HepG2 (cell line): ENCODE measurements at regions not wholly inside any gene's neighbourhood (a gene's known extent, or its start where the extent isn't known, plus 50 kb on each side); places are given as distances from the start of the nearest gene placed in this dataset.
A peak's percentile ranks its signal among the peaks of the same experiment; 100 is the strongest.
"Not testable (repeated sequence)": the region's sequence is repeated elsewhere in the genome, so short reads cannot be mapped to it uniquely, and the experiment has no call there.

ENCODE experiments used
- ATAC-seq: fragments of 200-7000 bp; cut with Tn5 transposase; 3 replicates; pipeline ENCODE4 v1.9.1; 2020; ENCODE audit warnings: mild to moderate bottlenecking, moderate library complexity
- BruUV-seq: library from RNA; stranded (reverse); fragments of 400-500 nt; replicated peaks from 2 replicates; lab custom pipeline; 2021; lab: Mats Ljungman, UMichigan
- CTCF ChIA-PET: fragments of 300-600 bp; formaldehyde crosslinking; extraction: SDS; loops from one replicate; lab custom pipeline; 2021; ENCODE audit warnings: low total read pairs, inconsistent platforms, low intra/inter-chr PET ratio; lab: Yijun Ruan, JAX
- POLR2A ChIA-PET: fragments of 350-600 bp; sonication (Branson Sonifier 250); formaldehyde crosslinking; loops from one replicate; lab custom pipeline; 2020; ENCODE audit warnings: antibody characterized with exemption, inconsistent platforms; lab: Yijun Ruan, JAX
- DNase-seq: peaks from one replicate; pipeline ENCODE4 v3.0.0-alpha.2; 2015; ENCODE audit warnings: low spot score
- FAIRE-seq: peaks from 3 replicates; lab custom pipeline; 2011; peaks lifted over from hg19 to GRCh38; lab: Jason Lieb, UNC
- H2AFZ ChIP-seq: one replicate; pipeline ENCODE4 v1.6.1; 2011; ENCODE audit warnings: low read length, inconsistent platforms
- H3K27ac ChIP-seq: fragments of 300-600 bp; 3 replicates; pipeline ENCODE4 v1.8.0; 2011; ENCODE audit warnings: mixed run types, mild to moderate bottlenecking, mixed read lengths, low read length, inconsistent platforms; ENCODE audit not compliant: insufficient read depth; ENCODE audit errors: extremely low read length
- H3K27me3 ChIP-seq, 2 experiments: fragments of 200-600 bp in 1 of 2; 2 replicates in 1 of 2; 3 replicates in 1 of 2; pipeline versions ENCODE4 v1.6.0 to v1.8.0; 2011; ENCODE audit warnings: low read length in 2 of 2, mild to moderate bottlenecking in 2 of 2, moderate library complexity in 2 of 2, inconsistent platforms in 1 of 2; ENCODE audit not compliant: insufficient read depth in 2 of 2, control insufficient read depth in 1 of 2
- H3K36me3 ChIP-seq, 2 experiments: fragments of 200-600 bp in 1 of 2; replicated peaks in 1 of 2; 2 replicates in 1 of 2; 3 replicates in 1 of 2; pipeline versions ENCODE4 v1.5.1 to v1.8.0; 2011; ENCODE audit warnings: low read length in 2 of 2, inconsistent platforms in 1 of 2; ENCODE audit not compliant: insufficient read depth in 2 of 2, control insufficient read depth in 1 of 2
- H3K4me1 ChIP-seq: 2 replicates; pipeline ENCODE4 v1.5.1; 2012; ENCODE audit warnings: low read length, inconsistent platforms; ENCODE audit not compliant: insufficient read depth
- H3K4me2 ChIP-seq: 2 replicates; pipeline ENCODE4 v1.6.0; 2011; ENCODE audit warnings: low read depth, low read length, inconsistent platforms
- H3K4me3 ChIP-seq, 3 experiments: fragments of 200-600 bp in 1 of 3; sonication (generic), shearing (Covaris generic) in 1 of 3; replicated peaks in 1 of 3; 2 replicates each; pipeline ENCODE4 v1.5.1; 2011 to 2016; ENCODE audit warnings: low read length in 3 of 3, inconsistent platforms in 2 of 3, low read depth in 2 of 3, mild to moderate bottlenecking in 2 of 3, control low read depth in 1 of 3, mixed read lengths in 1 of 3; ENCODE audit not compliant: insufficient read depth in 1 of 3
- H3K79me2 ChIP-seq: one replicate; pipeline ENCODE4 v1.6.1; 2011; ENCODE audit warnings: low read length, inconsistent platforms; ENCODE audit not compliant: insufficient read depth
- H3K9ac ChIP-seq: 2 replicates; pipeline ENCODE4 v1.6.0; 2011; ENCODE audit warnings: mild to moderate bottlenecking, low read depth, low read length, inconsistent platforms; ENCODE audit not compliant: insufficient read depth
- H3K9me3 ChIP-seq: 2 replicates; pipeline ENCODE4 v1.5.1; 2012; ENCODE audit warnings: mild to moderate bottlenecking, low read length
- H4K20me1 ChIP-seq: 2 replicates; pipeline ENCODE4 v1.6.0; 2011; ENCODE audit warnings: inconsistent platforms, mild to moderate bottlenecking, low read length, moderate library complexity; ENCODE audit not compliant: insufficient read depth
- BHLHE40 ChIP-seq: IDR thresholded peaks from 2 replicates; pipeline ENCODE4 v1.6.1; 2011; ENCODE audit warnings: low read length, improper control_type of control experiment
- CEBPB ChIP-seq: IDR thresholded peaks from 2 replicates; pipeline ENCODE4 v1.6.1; 2011; ENCODE audit warnings: low read depth, low read length, improper control_type of control experiment, borderline replicate concordance
- CSRNP1 ChIP-seq: sonication (generic); formaldehyde crosslinking; IDR thresholded peaks from 2 replicates; pipeline ENCODE4 v1.8.1; 2023; ENCODE audit warnings: mild to moderate bottlenecking, missing genetic modification reagents
- GTF2F1 ChIP-seq: fragments of 150-350 bp; IDR thresholded peaks from 2 replicates; pipeline ENCODE4 v1.6.1; 2014; ENCODE audit warnings: low read length
- MAFK ChIP-seq, 2 experiments: IDR thresholded peaks in 1 of 2; conservative IDR thresholded peaks in 1 of 2; 2 replicates each; pipeline ENCODE4 v1.6.1; 2011; ENCODE audit warnings: improper control_type of control experiment in 2 of 2, low read length in 2 of 2
- NAIF1 ChIP-seq: sonication (generic); formaldehyde crosslinking; IDR thresholded peaks from 2 replicates; pipeline ENCODE4 v1.5.0; 2020; ENCODE audit warnings: mild to moderate bottlenecking, missing genetic modification reagents, borderline replicate concordance
- RORA ChIP-seq: sonication (generic); formaldehyde crosslinking; IDR thresholded peaks from 2 replicates; pipeline ENCODE4 v1.5.0; 2020; ENCODE audit warnings: mild to moderate bottlenecking, missing genetic modification reagents, moderate library complexity
- STAG1 ChIP-seq: sonication (generic); formaldehyde crosslinking; IDR thresholded peaks from 2 replicates; pipeline ENCODE4 v1.4.0; 2020; ENCODE audit warnings: missing genetic modification reagents
- TARDBP ChIP-seq: sonication (generic); formaldehyde crosslinking; IDR thresholded peaks from 2 replicates; pipeline ENCODE4 v1.8.0; 2022; ENCODE audit warnings: mild to moderate bottlenecking, missing genetic modification reagents
- ZNF629 ChIP-seq: sonication (generic); formaldehyde crosslinking; conservative IDR thresholded peaks from 2 replicates; pipeline ENCODE4 v1.5.0; 2020; ENCODE audit warnings: missing genetic modification reagents
- WGBS: methylation state at CpG from one replicate; pipeline ENCODE4 v1.1.6; 2017; ENCODE audit warnings: low lambda C conversion rate; 5-methylcytosine and 5-hydroxymethylcytosine counted together
- in situ Hi-C: cut with HindIII; loops from 2 replicates; pipeline ENCODE4 v1.10.0; 2017; ENCODE audit warnings: low pct_unique_long_range_greater_than_20kb; ENCODE audit not compliant: extremely low pct_ligation_motif_present
- intact Hi-C: fragments of 100-400 bp; cut with micrococcal nuclease; formaldehyde crosslinking; loops from one replicate; pipeline ENCODE4 v1.10.0; 2022; ENCODE audit not compliant: unreplicated experiment
- TF ChIP-seq, protein P1 (sequence below): sonication (generic); formaldehyde crosslinking; IDR thresholded peaks from 2 replicates; pipeline ENCODE4 v1.5.0; 2020; ENCODE audit warnings: mild to moderate bottlenecking, missing genetic modification reagents, moderate library complexity
- TF ChIP-seq, protein P2 (sequence below): sonication (generic); formaldehyde crosslinking; IDR thresholded peaks from 2 replicates; pipeline ENCODE4 v1.5.0; 2020; ENCODE audit warnings: mild to moderate bottlenecking, missing genetic modification reagents

DNA sequence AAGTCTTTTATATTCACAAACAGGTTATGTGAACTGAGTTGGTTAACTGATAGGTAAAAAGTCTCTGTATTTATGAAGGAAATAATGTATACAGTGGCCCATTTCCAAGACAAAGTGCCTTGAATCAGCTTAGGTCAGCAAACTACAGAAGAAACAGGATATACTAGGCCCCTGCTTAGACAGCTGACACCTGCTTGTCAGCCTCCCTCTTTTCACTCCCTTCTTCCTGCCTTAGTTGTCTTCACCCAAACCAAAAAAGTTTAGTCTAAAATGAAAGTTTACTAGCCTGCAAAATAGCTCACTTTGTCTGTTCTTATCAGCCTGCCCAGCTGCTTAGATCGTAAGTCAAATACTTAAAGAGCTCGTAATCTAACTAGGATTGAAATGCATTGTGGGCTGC, 644.6 kb downstream of the ANKRD7 start:
- peaks cover 18% of the 10 kb centered on the region for H3K4me1 ChIP-seq
- H3K36me3 ChIP-seq, ATAC-seq, FAIRE-seq, H3K4me3 ChIP-seq, H3K79me2 ChIP-seq, H2AFZ ChIP-seq, H3K9me3 ChIP-seq, H3K27ac ChIP-seq, CTCF ChIA-PET, POLR2A ChIA-PET, BruUV-seq, H3K27me3 ChIP-seq, H4K20me1 ChIP-seq, H3K9ac ChIP-seq, H3K4me2 ChIP-seq, in situ Hi-C loops, intact Hi-C loops, DNase-seq: not testable (repeated sequence)
- WGBS, result 19% methylated on average over 2 of the region's 2 CpGs
- TF ChIP-seq MAFK (conservative IDR thresholded peaks at IDR 0.05 in 1 of 2, IDR thresholded peaks at IDR 0.05 in 1 of 2; ENCODE audit: low read length in 2 of 2), result peak in 1 of 2 experiments; percentile 44; a peak in 1 of 4 replicates

DNA sequence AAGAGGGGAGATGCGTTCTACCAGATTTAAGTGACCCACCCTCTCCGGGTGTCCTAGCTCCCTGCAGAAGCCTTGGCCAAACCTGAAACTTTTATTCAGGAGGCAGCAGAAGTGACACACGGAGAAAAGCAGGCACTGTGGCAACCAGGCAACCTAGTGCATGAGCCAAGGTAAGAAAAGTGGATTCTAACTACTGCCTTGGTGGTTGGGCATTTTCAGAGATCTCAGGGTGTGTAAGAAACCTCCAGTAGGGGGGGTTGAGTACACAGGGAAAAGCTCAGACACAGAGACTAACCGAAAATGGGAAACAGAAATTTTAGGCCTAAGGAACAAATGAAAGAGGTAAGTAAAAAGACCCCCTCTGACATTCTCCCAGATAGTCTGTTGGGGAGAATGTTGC, 645.7 kb downstream of the ANKRD7 start:
- Histone ChIP-seq H3K36me3 (no peaks in the 10 kb centered on the region), H3K27me3 (no peaks in the 10 kb centered on the region), H3K4me1 (peaks cover 18% of the 10 kb centered on the region), H3K4me2 (no peak overlapping the region), H3K27ac (no peak overlapping the region), H2AFZ (no peak overlapping the region), H4K20me1 (no peaks in the 10 kb centered on the region), H3K9me3 (no peaks in the 10 kb centered on the region), H3K4me3 (no peak overlapping the region), H3K9ac (no peak overlapping the region), H3K79me2 (no peaks in the 10 kb centered on the region)
- no TSS peak for BruUV-seq
- intact Hi-C loops, result loop anchor here (1.0 kb wide), 1 partner anchor 305 kb away; no protein-coding TSS in a partner anchor
- ChIA-PET CTCF (interaction anchor here (1.4 kb wide), 1 partner anchor 306 kb away, joined by 3 read pairs; no protein-coding TSS in a partner anchor), POLR2A (no interaction called here)
- ATAC-seq (peak; percentile 72), FAIRE-seq (no peak), DNase-seq (peak; percentile 3)
- 33% methylated on average over 3 of the region's 4 CpGs for WGBS
- in situ Hi-C loops, result no loop called here
- TF ChIP-seq ZNF629 (CRISPR knock-in tag), result no peak
- no peak for TF ChIP-seq CSRNP1
- no peak for TF ChIP-seq CEBPB
- TF ChIP-seq, protein P1, sequence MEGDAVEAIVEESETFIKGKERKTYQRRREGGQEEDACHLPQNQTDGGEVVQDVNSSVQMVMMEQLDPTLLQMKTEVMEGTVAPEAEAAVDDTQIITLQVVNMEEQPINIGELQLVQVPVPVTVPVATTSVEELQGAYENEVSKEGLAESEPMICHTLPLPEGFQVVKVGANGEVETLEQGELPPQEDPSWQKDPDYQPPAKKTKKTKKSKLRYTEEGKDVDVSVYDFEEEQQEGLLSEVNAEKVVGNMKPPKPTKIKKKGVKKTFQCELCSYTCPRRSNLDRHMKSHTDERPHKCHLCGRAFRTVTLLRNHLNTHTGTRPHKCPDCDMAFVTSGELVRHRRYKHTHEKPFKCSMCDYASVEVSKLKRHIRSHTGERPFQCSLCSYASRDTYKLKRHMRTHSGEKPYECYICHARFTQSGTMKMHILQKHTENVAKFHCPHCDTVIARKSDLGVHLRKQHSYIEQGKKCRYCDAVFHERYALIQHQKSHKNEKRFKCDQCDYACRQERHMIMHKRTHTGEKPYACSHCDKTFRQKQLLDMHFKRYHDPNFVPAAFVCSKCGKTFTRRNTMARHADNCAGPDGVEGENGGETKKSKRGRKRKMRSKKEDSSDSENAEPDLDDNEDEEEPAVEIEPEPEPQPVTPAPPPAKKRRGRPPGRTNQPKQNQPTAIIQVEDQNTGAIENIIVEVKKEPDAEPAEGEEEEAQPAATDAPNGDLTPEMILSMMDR, result peak; percentile 40; the same call in 1 of the 2 replicates
- TF ChIP-seq BHLHE40, result no peak
- peak; percentile 55 for TF ChIP-seq STAG1 (CRISPR knock-in tag)
- TF ChIP-seq RORA (CRISPR knock-in tag), result no peak
- TF ChIP-seq GTF2F1, result no peak
- TF ChIP-seq, protein P2, sequence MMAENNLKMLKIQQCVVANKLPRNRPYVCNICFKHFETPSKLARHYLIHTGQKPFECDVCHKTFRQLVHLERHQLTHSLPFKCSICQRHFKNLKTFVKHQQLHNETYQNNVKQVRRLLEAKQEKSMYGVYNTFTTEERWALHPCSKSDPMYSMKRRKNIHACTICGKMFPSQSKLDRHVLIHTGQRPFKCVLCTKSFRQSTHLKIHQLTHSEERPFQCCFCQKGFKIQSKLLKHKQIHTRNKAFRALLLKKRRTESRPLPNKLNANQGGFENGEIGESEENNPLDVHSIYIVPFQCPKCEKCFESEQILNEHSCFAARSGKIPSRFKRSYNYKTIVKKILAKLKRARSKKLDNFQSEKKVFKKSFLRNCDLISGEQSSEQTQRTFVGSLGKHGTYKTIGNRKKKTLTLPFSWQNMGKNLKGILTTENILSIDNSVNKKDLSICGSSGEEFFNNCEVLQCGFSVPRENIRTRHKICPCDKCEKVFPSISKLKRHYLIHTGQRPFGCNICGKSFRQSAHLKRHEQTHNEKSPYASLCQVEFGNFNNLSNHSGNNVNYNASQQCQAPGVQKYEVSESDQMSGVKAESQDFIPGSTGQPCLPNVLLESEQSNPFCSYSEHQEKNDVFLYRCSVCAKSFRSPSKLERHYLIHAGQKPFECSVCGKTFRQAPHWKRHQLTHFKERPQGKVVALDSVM (CRISPR knock-in tag), result no peak
- no peak for TF ChIP-seq NAIF1 (CRISPR knock-in tag)
- TF ChIP-seq TARDBP (CRISPR knock-in tag), result no peak
